ENCODE measurements at regions not wholly inside any gene's neighbourhood (a gene's known extent, or its start where the extent isn't known, plus 50 kb on each side); places are given as distances from the start of the nearest gene placed in this dataset.

DNA sequence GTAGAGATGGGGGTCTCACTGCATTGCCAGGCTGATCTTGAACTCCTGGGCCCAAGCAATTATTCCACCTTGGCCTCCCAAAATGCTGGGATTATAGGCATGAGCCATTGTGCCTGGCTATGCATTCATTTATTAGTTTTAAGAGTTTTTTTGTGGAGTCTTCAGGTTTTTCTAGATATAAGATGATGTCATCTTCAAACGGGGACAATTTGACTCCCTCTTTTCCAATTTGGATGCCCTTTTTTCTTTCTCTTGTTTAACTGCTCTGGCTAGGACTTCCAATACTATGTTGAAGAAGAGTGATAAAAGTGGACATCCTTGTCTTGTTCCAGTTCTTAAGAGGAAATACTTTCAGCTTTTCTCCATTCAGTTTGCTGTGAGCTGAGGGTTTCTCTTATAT lies 113.7 kb upstream of the PARD3B start:
- TF ChIP-seq NFE2L2 (conservative IDR thresholded peaks at IDR 0.05; ENCODE audit: low read length) (no peak), NR3C1 (IDR thresholded peaks at IDR 0.05) (no peak), CHD2 (IDR thresholded peaks at IDR 0.05; ENCODE audit: low read length, partially characterized antibody) (no peak), POLR2A (IDR thresholded peaks at IDR 0.05; ENCODE audit: low read length) (no peak), KDM5A (IDR thresholded peaks at IDR 0.05) (no peak), FOSL2 (IDR thresholded peaks at IDR 0.05) (no peak), FOSL2 (CRISPR knock-in tag; IDR thresholded peaks at IDR 0.05) (no peak)
- TF ChIP-seq, protein P1, sequence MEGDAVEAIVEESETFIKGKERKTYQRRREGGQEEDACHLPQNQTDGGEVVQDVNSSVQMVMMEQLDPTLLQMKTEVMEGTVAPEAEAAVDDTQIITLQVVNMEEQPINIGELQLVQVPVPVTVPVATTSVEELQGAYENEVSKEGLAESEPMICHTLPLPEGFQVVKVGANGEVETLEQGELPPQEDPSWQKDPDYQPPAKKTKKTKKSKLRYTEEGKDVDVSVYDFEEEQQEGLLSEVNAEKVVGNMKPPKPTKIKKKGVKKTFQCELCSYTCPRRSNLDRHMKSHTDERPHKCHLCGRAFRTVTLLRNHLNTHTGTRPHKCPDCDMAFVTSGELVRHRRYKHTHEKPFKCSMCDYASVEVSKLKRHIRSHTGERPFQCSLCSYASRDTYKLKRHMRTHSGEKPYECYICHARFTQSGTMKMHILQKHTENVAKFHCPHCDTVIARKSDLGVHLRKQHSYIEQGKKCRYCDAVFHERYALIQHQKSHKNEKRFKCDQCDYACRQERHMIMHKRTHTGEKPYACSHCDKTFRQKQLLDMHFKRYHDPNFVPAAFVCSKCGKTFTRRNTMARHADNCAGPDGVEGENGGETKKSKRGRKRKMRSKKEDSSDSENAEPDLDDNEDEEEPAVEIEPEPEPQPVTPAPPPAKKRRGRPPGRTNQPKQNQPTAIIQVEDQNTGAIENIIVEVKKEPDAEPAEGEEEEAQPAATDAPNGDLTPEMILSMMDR (IDR thresholded peaks at IDR 0.05), result no peak
